GM21528 (cell line): ENCODE measurements at regions not wholly inside any gene's neighbourhood (a gene's known extent, or its start where the extent isn't known, plus 50 kb on each side); places are given as distances from the start of the nearest gene placed in this dataset.

Experiments used
- ATAC-seq: cut with Tn5 transposase; IDR thresholded peaks from one replicate; pipeline ENCODE4 v1.9.1; 2021; ENCODE audit warnings: mild to moderate bottlenecking, moderate library complexity; ENCODE audit not compliant: unreplicated experiment, low FRiP score

GRCh38 chr2:188181067-188181838, 110.4 kb upstream of the GULP1 start:
- ATAC-seq, result no peak

GRCh38 chr2:188181884-188182283, 109.8 kb upstream of the GULP1 start:
- ATAC-seq, result no peak

GRCh38 chr2:188187726-188188125, 103.9 kb upstream of the GULP1 start:
- no peak for ATAC-seq

GRCh38 chr2:188189356-188189755, 102.3 kb upstream of the GULP1 start:
- ATAC-seq, result no peak

GRCh38 chr2:188193230-188193629, 98.4 kb upstream of the GULP1 start:
- ATAC-seq, result no peak

- no peak for ATAC-seq
These were observed 95.2 kb upstream of the GULP1 start for GRCh38 chr2:188196343-188197008.

GRCh38 chr2:188199716-188200128, 92.0 kb upstream of the GULP1 start:
- no peak for ATAC-seq

- ATAC-seq, result no peak
These were observed 90.0 kb upstream of the GULP1 start for GRCh38 chr2:188201639-188202038.

- ATAC-seq, result no peak
These were observed 88.9 kb upstream of the GULP1 start for GRCh38 chr2:188202777-188203176.

GRCh38 chr2:188203776-188204175, 87.9 kb upstream of the GULP1 start:
- ATAC-seq, result no peak

- no peak for ATAC-seq
These were observed 86.8 kb upstream of the GULP1 start for GRCh38 chr2:188204824-188205223.

- no peak for ATAC-seq
These were observed 84.1 kb upstream of the GULP1 start for GRCh38 chr2:188207554-188207953.

GRCh38 chr2:188209218-188209617, 82.5 kb upstream of the GULP1 start:
- no peak for ATAC-seq

- no peak for ATAC-seq
These were observed 74.4 kb upstream of the GULP1 start for GRCh38 chr2:188217264-188217663.

GRCh38 chr2:188219541-188219940, 72.1 kb upstream of the GULP1 start:
- no peak for ATAC-seq

- no peak for ATAC-seq
These were observed 71.1 kb upstream of the GULP1 start for GRCh38 chr2:188220535-188220934.

- ATAC-seq, result no peak
These were observed 64.0 kb upstream of the GULP1 start for GRCh38 chr2:188227713-188228112.

- ATAC-seq, result no peak
These were observed 56.3 kb upstream of the GULP1 start for GRCh38 chr2:188235364-188235763.

- ATAC-seq, result no peak
These were observed 53.3 kb upstream of the GULP1 start for GRCh38 chr2:188238386-188238785.
